ENCODE measurements at regions not wholly inside any gene's neighbourhood (a gene's known extent, or its start where the extent isn't known, plus 50 kb on each side); places are given as distances from the start of the nearest gene placed in this dataset.

- BruUV-seq (replicated peaks): no TSS peak
- DNase-seq (ENCODE audit: extremely low read depth in 1 of 4, low spot score in 3 of 4) (no peak), FAIRE-seq (no peak), ATAC-seq (no peak)
- Histone ChIP-seq H3K79me2 (ENCODE audit: control insufficient read depth, insufficient read depth, low read length) (no peaks in the 10 kb centered on the region), H3K9ac (ENCODE audit: insufficient read depth in 1 of 2, low read depth in 2 of 2, low read length in 2 of 2) (no peak overlapping the region), H4K20me1 (replicated peaks; ENCODE audit: control insufficient read depth, insufficient read depth, low read length) (no peaks in the 10 kb centered on the region), H3K9me1 (ENCODE audit: control insufficient read depth, insufficient read depth, low read length) (no peaks in the 10 kb centered on the region), H3K4me2 (ENCODE audit: insufficient read depth, low read length) (no peak overlapping the region), H3K27me3 (ENCODE audit: control insufficient read depth in 2 of 2, insufficient read depth in 2 of 2, low read length in 2 of 2) (no peaks in the 10 kb centered on the region), H3K27ac (ENCODE audit: extremely low read depth, low read depth, low read length) (no peak overlapping the region), H3K36me3 (ENCODE audit: control insufficient read depth, insufficient read depth, low read length) (no peaks in the 10 kb centered on the region), H3K4me3 (no peak overlapping the region), H3K4me1 (replicated peaks in 1 of 2; ENCODE audit: control insufficient read depth in 2 of 2, insufficient read depth in 2 of 2, low read length in 2 of 2) (no peaks in the 10 kb centered on the region), H3K9me3 (replicated peaks; ENCODE audit: control insufficient read depth, insufficient read depth, low read depth, low read length) (no peaks in the 10 kb centered on the region), H2AFZ (ENCODE audit: low read depth, low read length) (no peak overlapping the region)
- in situ Hi-C loops (cut with MboI): no loop called here
- CTCF ChIA-PET (ENCODE audit: low intra/inter-chr PET ratio): no interaction called here
- POLR2A ChIA-PET: no interaction called here
- intact Hi-C loops (cut with micrococcal nuclease): no loop called here
- TF ChIP-seq GABPA (tag; conservative IDR thresholded peaks at IDR 0.05; ENCODE audit: low read depth): no peak
- TF ChIP-seq, protein P1, sequence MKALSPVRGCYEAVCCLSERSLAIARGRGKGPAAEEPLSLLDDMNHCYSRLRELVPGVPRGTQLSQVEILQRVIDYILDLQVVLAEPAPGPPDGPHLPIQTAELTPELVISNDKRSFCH (CRISPR knock-in tag; IDR thresholded peaks at IDR 0.05): no peak
- TF ChIP-seq, protein P1 (tag; IDR thresholded peaks at IDR 0.05): no peak
- 0% methylated on average over 2 of the region's 2 CpGs for WGBS (ENCODE audit: insufficient coverage, low coverage, missing lambda C conversion rate)
Measured at GRCh38 chr14:62604524-62604923, 440.7 kb downstream of the KCNH5 start.

GRCh38 chr14:62614122-62614521 is 431.1 kb downstream of the KCNH5 start:
- no peak for ATAC-seq
- FAIRE-seq: no peak
- Histone ChIP-seq H3K4me1 (replicated peaks in 1 of 2; ENCODE audit: control insufficient read depth in 2 of 2, insufficient read depth in 2 of 2, low read length in 2 of 2) (no peaks in the 10 kb centered on the region), H3K27me3 (ENCODE audit: control insufficient read depth in 2 of 2, insufficient read depth in 2 of 2, low read length in 2 of 2) (no peaks in the 10 kb centered on the region), H3K9me3 (replicated peaks; ENCODE audit: control insufficient read depth, insufficient read depth, low read depth, low read length) (no peaks in the 10 kb centered on the region), H3K79me2 (ENCODE audit: control insufficient read depth, insufficient read depth, low read length) (no peaks in the 10 kb centered on the region), H3K27ac (ENCODE audit: extremely low read depth, low read depth, low read length) (no peak overlapping the region), H3K36me3 (ENCODE audit: control insufficient read depth, insufficient read depth, low read length) (no peaks in the 10 kb centered on the region), H3K4me2 (ENCODE audit: insufficient read depth, low read length) (no peak overlapping the region), H3K4me3 (no peak overlapping the region), H2AFZ (ENCODE audit: low read depth, low read length) (no peak overlapping the region), H3K9ac (ENCODE audit: insufficient read depth in 1 of 2, low read depth in 2 of 2, low read length in 2 of 2) (no peak overlapping the region), H3K9me1 (ENCODE audit: control insufficient read depth, insufficient read depth, low read length) (no peaks in the 10 kb centered on the region), H4K20me1 (replicated peaks; ENCODE audit: control insufficient read depth, insufficient read depth, low read length) (no peaks in the 10 kb centered on the region)
- intact Hi-C loops (cut with micrococcal nuclease): no loop called here
- BruUV-seq (replicated peaks): no TSS peak
- 0% methylated on average over 3 of the region's 3 CpGs for WGBS (ENCODE audit: insufficient coverage, low coverage, missing lambda C conversion rate)
- in situ Hi-C loops (cut with MboI): no loop called here
- ChIA-PET CTCF (ENCODE audit: low intra/inter-chr PET ratio) (no interaction called here), POLR2A (no interaction called here)
- DNase-seq (ENCODE audit: extremely low read depth in 1 of 4, low spot score in 3 of 4): no peak
- no peak for TF ChIP-seq MED1 (CRISPR knock-in tag; IDR thresholded peaks at IDR 0.05; ENCODE audit: borderline replicate concordance)
- TF ChIP-seq, protein P2, sequence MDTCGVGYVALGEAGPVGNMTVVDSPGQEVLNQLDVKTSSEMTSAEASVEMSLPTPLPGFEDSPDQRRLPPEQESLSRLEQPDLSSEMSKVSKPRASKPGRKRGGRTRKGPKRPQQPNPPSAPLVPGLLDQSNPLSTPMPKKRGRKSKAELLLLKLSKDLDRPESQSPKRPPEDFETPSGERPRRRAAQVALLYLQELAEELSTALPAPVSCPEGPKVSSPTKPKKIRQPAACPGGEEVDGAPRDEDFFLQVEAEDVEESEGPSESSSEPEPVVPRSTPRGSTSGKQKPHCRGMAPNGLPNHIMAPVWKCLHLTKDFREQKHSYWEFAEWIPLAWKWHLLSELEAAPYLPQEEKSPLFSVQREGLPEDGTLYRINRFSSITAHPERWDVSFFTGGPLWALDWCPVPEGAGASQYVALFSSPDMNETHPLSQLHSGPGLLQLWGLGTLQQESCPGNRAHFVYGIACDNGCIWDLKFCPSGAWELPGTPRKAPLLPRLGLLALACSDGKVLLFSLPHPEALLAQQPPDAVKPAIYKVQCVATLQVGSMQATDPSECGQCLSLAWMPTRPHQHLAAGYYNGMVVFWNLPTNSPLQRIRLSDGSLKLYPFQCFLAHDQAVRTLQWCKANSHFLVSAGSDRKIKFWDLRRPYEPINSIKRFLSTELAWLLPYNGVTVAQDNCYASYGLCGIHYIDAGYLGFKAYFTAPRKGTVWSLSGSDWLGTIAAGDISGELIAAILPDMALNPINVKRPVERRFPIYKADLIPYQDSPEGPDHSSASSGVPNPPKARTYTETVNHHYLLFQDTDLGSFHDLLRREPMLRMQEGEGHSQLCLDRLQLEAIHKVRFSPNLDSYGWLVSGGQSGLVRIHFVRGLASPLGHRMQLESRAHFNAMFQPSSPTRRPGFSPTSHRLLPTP (IDR thresholded peaks at IDR 0.05; ENCODE audit: borderline replicate concordance, extremely low read depth, insufficient read length): no peak
- no peak for TF ChIP-seq ZFP30 (CRISPR knock-in tag; IDR thresholded peaks at IDR 0.05; ENCODE audit: borderline replicate concordance)
- no peak for TF ChIP-seq HEY1 (CRISPR knock-in tag; IDR thresholded peaks at IDR 0.05; ENCODE audit: borderline replicate concordance)
- no peak for TF ChIP-seq PHB2 (IDR thresholded peaks at IDR 0.05; ENCODE audit: low read depth)
- TF ChIP-seq ELF1 (tag; IDR thresholded peaks at IDR 0.05): no peak
- no peak for TF ChIP-seq ZNF766 (CRISPR knock-in tag; conservative IDR thresholded peaks at IDR 0.05)
- no peak for TF ChIP-seq HOXB6 (CRISPR knock-in tag; IDR thresholded peaks at IDR 0.05; ENCODE audit: borderline replicate concordance)
- TF ChIP-seq TAF1 (IDR thresholded peaks at IDR 0.05; ENCODE audit: control insufficient read depth, extremely low read depth, insufficient read depth, low read length, severe bottlenecking): no peak
